Glomerular visceral epithelial cell (primary cell): ENCODE measurements at regions not wholly inside any gene's neighbourhood (a gene's known extent, or its start where the extent isn't known, plus 50 kb on each side); places are given as distances from the start of the nearest gene placed in this dataset.
"Not testable (repeated sequence)": the region's sequence is repeated elsewhere in the genome, so short reads cannot be mapped to it uniquely, and the experiment has no call there.

Experiments
- DNase-seq: peaks from one replicate; pipeline ENCODE4 v3.0.0-alpha.2; 2016; ENCODE audit errors: extremely low spot score

GRCh38 chr2:228793116-228793515 is 478.0 kb downstream of the PID1 start:
- DNase-seq, result no peak

GRCh38 chr2:228786901-228787300 is 484.2 kb downstream of the PID1 start:
- DNase-seq, result no peak

- no peak for DNase-seq
Measured at GRCh38 chr2:228782281-228782680, 488.8 kb downstream of the PID1 start.

GRCh38 chr2:228777855-228778355 is 493.2 kb downstream of the PID1 start:
- no peak for DNase-seq

- no peak for DNase-seq
Measured at GRCh38 chr2:228774548-228774947, 496.5 kb downstream of the PID1 start.

GRCh38 chr2:228771774-228772173 is 499.3 kb downstream of the PID1 start:
- DNase-seq, result no peak

- no peak for DNase-seq
Measured at GRCh38 chr2:228771315-228771714, 499.8 kb downstream of the PID1 start.

- no peak for DNase-seq
Measured at GRCh38 chr2:228768818-228769217, 502.3 kb downstream of the PID1 start.

GRCh38 chr2:228768141-228768540 is 502.9 kb downstream of the PID1 start:
- DNase-seq, result not testable (repeated sequence)

GRCh38 chr2:228767196-228767595 is 503.9 kb downstream of the PID1 start:
- no peak for DNase-seq

GRCh38 chr2:228763379-228763981 is 507.6 kb downstream of the PID1 start:
- DNase-seq, result no peak

GRCh38 chr2:228762565-228762964 is 508.5 kb downstream of the PID1 start:
- no peak for DNase-seq

GRCh38 chr2:228755661-228756060 is 515.4 kb downstream of the PID1 start:
- not testable (repeated sequence) for DNase-seq

GRCh38 chr2:228747483-228747882 is 523.6 kb downstream of the PID1 start:
- DNase-seq, result no peak

- DNase-seq, result no peak
Measured at GRCh38 chr2:228738671-228739380, 532.3 kb downstream of the PID1 start.

GRCh38 chr2:228735697-228736096 is 535.4 kb downstream of the PID1 start:
- no peak for DNase-seq

GRCh38 chr2:228731517-228731916 is 539.6 kb downstream of the PID1 start:
- peak; percentile 78 for DNase-seq

GRCh38 chr2:228728961-228729360 is 542.1 kb downstream of the PID1 start:
- DNase-seq, result no peak

GRCh38 chr2:228725031-228725430 is 543.5 kb upstream of the SPHKAP start:
- no peak for DNase-seq

GRCh38 chr2:228723599-228723998 is 542.1 kb upstream of the SPHKAP start:
- DNase-seq, result no peak

- DNase-seq, result no peak
Measured at GRCh38 chr2:228722311-228722710, 540.8 kb upstream of the SPHKAP start.

GRCh38 chr2:228720895-228721294 is 539.4 kb upstream of the SPHKAP start:
- DNase-seq, result no peak

- DNase-seq, result no peak
Measured at GRCh38 chr2:228709788-228710371, 528.4 kb upstream of the SPHKAP start.
